HL-60 (cell line): ENCODE measurements at regions not wholly inside any gene's neighbourhood (a gene's known extent, or its start where the extent isn't known, plus 50 kb on each side); places are given as distances from the start of the nearest gene placed in this dataset.

ENCODE experiments used
- DNase-seq, 2 experiments: peaks; one replicate each; pipeline ENCODE4 v3.0.0-alpha.2; 2010 to 2020; ENCODE audit warnings: low read depth in 1 of 2, low spot score in 1 of 2
- H3K27ac ChIP-seq: fragments of 250-450 bp; sonication (Bioruptor Pico); replicated peaks from 2 replicates; pipeline ENCODE4 v1.5.1; 2020; ENCODE audit warnings: mild to moderate bottlenecking, moderate library complexity
- H3K27me3 ChIP-seq: fragments of 250-450 bp; sonication (Bioruptor Pico); 2 replicates; pipeline ENCODE4 v1.5.1; 2021; ENCODE audit warnings: mild to moderate bottlenecking, moderate library complexity; ENCODE audit not compliant: insufficient read depth, poor library complexity, severe bottlenecking
- H3K4me3 ChIP-seq: replicated peaks from 2 replicates; pipeline ENCODE4 v1.5.1; 2011; ENCODE audit warnings: mild to moderate bottlenecking, control low read depth, low read length; ENCODE audit not compliant: insufficient read depth
- CTCF ChIP-seq: IDR thresholded peaks from one replicate; pipeline ENCODE4 v1.5.1; 2011; ENCODE audit warnings: low read length, control low read depth, inconsistent platforms; ENCODE audit not compliant: insufficient read depth
- GABPA ChIP-seq: IDR thresholded peaks from 2 replicates; pipeline ENCODE4 v1.6.1; 2012; ENCODE audit warnings: low read depth
- POLR2AphosphoS5 ChIP-seq: IDR thresholded peaks from 2 replicates; pipeline ENCODE4 v1.6.1; 2012; ENCODE audit warnings: low read depth
- REST ChIP-seq: IDR thresholded peaks from 2 replicates; pipeline ENCODE4 v1.6.1; 2012; ENCODE audit warnings: low read depth; ENCODE audit not compliant: insufficient replicate concordance
- SPI1 ChIP-seq: IDR thresholded peaks from 2 replicates; pipeline ENCODE4 v1.6.1; 2012; ENCODE audit warnings: low read depth, mild to moderate bottlenecking, borderline replicate concordance

- no peak overlapping the region for H3K27ac ChIP-seq
- H3K4me3 ChIP-seq, result no peak overlapping the region
- DNase-seq, result no peak
- no peaks in the 10 kb centered on the region for H3K27me3 ChIP-seq
- TF ChIP-seq GABPA, result no peak
- TF ChIP-seq REST, result no peak
- TF ChIP-seq CTCF, result no peak
- no peak for TF ChIP-seq SPI1
- no peak for TF ChIP-seq POLR2AphosphoS5
Measured at GRCh38 chr6:54655162-54655561, 191.4 kb upstream of the FAM83B start.

DNA sequence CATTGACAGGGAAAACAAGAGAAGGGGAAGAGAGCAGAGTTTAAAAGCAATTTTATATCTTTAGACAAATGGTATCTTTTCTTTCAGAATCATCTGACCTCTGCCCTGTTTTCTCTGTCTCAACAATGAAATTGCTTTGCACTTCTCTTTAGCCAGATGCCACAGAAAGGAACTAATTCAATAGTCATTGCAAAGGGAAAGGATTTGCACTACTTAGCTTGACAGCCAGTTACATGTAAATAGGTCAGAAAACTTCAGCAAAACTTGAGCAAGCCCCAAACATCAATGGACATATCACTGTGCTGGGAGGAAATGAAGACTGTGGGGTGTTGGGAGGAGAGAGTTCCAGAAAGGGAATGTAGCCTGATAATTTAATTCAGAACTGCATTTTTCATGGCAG lies 181.3 kb upstream of the FAM83B start:
- no peak for DNase-seq
- TF ChIP-seq CTCF (no peak), SPI1 (no peak), REST (no peak), GABPA (no peak), POLR2AphosphoS5 (no peak)
- Histone ChIP-seq H3K4me3 (no peak overlapping the region), H3K27ac (no peak overlapping the region), H3K27me3 (no peaks in the 10 kb centered on the region)

GRCh38 chr6:54680531-54680930 lies 166.0 kb upstream of the FAM83B start:
- no peak for DNase-seq
- TF ChIP-seq POLR2AphosphoS5, result no peak
- no peak for TF ChIP-seq GABPA
- TF ChIP-seq SPI1, result no peak
- TF ChIP-seq CTCF, result no peak
- no peak for TF ChIP-seq REST
- no peaks in the 10 kb centered on the region for H3K27me3 ChIP-seq
- no peak overlapping the region for H3K27ac ChIP-seq
- no peak overlapping the region for H3K4me3 ChIP-seq
